ENCODE measurements at regions not wholly inside any gene's neighbourhood (a gene's known extent, or its start where the extent isn't known, plus 50 kb on each side); places are given as distances from the start of the nearest gene placed in this dataset.

DNA sequence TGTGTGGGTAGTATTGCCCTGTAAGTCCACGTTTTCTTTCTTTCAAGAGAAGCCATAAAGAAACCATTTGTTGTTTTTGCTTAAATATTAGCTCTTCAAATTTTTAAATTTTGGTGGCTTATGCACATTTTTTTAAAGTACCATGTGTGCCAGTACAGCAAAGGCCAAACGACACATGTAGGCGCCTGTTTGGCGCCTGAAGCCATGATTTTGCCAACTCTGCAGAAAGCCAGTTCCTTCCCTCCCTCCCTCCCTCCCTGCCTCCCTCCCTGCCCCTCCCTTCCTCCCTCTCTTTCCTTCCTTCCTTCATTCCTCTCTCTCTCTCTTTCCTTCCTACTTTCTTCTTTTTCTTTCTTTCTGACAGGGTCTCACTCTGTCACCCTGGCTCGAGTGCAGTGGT lies 65.9 kb upstream of the LIMCH1 start:
- Histone ChIP-seq H4K8ac (ENCODE audit: low read depth in 2 of 2, low read length in 2 of 2) (no peak overlapping the region), H2AK5ac (ENCODE audit: low read depth, low read length) (no peak overlapping the region), H3K9me1 (ENCODE audit: insufficient read depth, low read length) (no peaks in the 10 kb centered on the region), H4K91ac (ENCODE audit: insufficient read depth, low read depth, low read length) (no peak overlapping the region), H3K18ac (ENCODE audit: low read depth, low read length) (no peak overlapping the region), H3K4me2 (ENCODE audit: low read depth, low read length) (no peak overlapping the region), H3K27ac (ENCODE audit: insufficient read depth, low read length) (no peak overlapping the region), H3K4me3 (ENCODE audit: insufficient read depth, low read depth, low read length) (no peak overlapping the region), H3K36me3 (ENCODE audit: control insufficient read depth, insufficient read depth, low read length) (no peaks in the 10 kb centered on the region), H3K14ac (replicated peaks; ENCODE audit: low read depth, low read length) (no peak overlapping the region), H4K20me1 (ENCODE audit: insufficient read depth, low read length) (no peaks in the 10 kb centered on the region), H2BK120ac (ENCODE audit: low read depth, low read length) (no peak overlapping the region), H3K4ac (ENCODE audit: low read depth, low read length) (no peak overlapping the region), H3K9ac (ENCODE audit: low read depth, low read length) (no peak overlapping the region), H3K23ac (ENCODE audit: low read depth, low read length) (no peak overlapping the region), H2AK9ac (replicated peaks; ENCODE audit: low read depth, low read length, poor library complexity) (no peak overlapping the region), H3K79me1 (ENCODE audit: low read depth in 1 of 2, low read length in 2 of 2) (no peaks in the 10 kb centered on the region), H3K4me1 (ENCODE audit: control insufficient read depth, insufficient read depth, low read length) (no peaks in the 10 kb centered on the region), H3K56ac (ENCODE audit: extremely low read depth, insufficient read depth, low read length) (no peak overlapping the region), H4K5ac (ENCODE audit: low read depth, low read length) (no peak overlapping the region), H2BK15ac (ENCODE audit: low read depth, low read length) (no peak overlapping the region), H3K9me3 (ENCODE audit: control insufficient read depth, insufficient read depth, low read length) (no peaks in the 10 kb centered on the region), H2BK20ac (ENCODE audit: low read depth, low read length) (no peak overlapping the region), H3K27me3 (ENCODE audit: control insufficient read depth, insufficient read depth, low read length) (no peaks in the 10 kb centered on the region), H2AFZ (replicated peaks; ENCODE audit: low read length, poor library complexity) (no peak overlapping the region), H2BK5ac (ENCODE audit: low read depth, low read length, poor library complexity, severe bottlenecking) (no peak overlapping the region)
- POLR2A ChIA-PET (ENCODE audit: unreplicated experiment) = no interaction called here
- no TSS peak for BruUV-seq (replicated peaks)
- ATAC-seq (ENCODE audit: low read depth) = no peak
- dilution Hi-C loops (cut with HindIII; ENCODE audit: low sequenced_read_pairs, unreplicated experiment) = no loop called here
- DNase-seq = no peak
- CTCF ChIA-PET = no interaction called here
- in situ Hi-C loops (cut with MboI; ENCODE audit: low sequenced_read_pairs) = no loop called here
- no CpG with 5 or more reads among the region's 5 CpGs for WGBS, 2 experiments (ENCODE audit: extremely low coverage in 2 of 2, insufficient read length in 1 of 2)
- intact Hi-C loops (cut with micrococcal nuclease) = no loop called here
- TF ChIP-seq POLR2A (IDR thresholded peaks at IDR 0.05; ENCODE audit: low read depth, low read length) = no peak
- no peak for TF ChIP-seq CEBPB (IDR thresholded peaks at IDR 0.05; ENCODE audit: low read depth, low read length)
- no peak for TF ChIP-seq NFE2L2 (IDR thresholded peaks at IDR 0.05; ENCODE audit: low read depth, low read length)
- no peak for TF ChIP-seq BHLHE40 (IDR thresholded peaks at IDR 0.05; ENCODE audit: low read depth, low read length)
- TF ChIP-seq, protein P1, sequence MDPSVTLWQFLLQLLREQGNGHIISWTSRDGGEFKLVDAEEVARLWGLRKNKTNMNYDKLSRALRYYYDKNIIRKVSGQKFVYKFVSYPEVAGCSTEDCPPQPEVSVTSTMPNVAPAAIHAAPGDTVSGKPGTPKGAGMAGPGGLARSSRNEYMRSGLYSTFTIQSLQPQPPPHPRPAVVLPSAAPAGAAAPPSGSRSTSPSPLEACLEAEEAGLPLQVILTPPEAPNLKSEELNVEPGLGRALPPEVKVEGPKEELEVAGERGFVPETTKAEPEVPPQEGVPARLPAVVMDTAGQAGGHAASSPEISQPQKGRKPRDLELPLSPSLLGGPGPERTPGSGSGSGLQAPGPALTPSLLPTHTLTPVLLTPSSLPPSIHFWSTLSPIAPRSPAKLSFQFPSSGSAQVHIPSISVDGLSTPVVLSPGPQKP (IDR thresholded peaks at IDR 0.05; ENCODE audit: borderline replicate concordance, low read depth, low read length) = no peak
- no peak for TF ChIP-seq RFX5 (IDR thresholded peaks at IDR 0.05; ENCODE audit: low read depth, low read length)
- TF ChIP-seq, protein P2, sequence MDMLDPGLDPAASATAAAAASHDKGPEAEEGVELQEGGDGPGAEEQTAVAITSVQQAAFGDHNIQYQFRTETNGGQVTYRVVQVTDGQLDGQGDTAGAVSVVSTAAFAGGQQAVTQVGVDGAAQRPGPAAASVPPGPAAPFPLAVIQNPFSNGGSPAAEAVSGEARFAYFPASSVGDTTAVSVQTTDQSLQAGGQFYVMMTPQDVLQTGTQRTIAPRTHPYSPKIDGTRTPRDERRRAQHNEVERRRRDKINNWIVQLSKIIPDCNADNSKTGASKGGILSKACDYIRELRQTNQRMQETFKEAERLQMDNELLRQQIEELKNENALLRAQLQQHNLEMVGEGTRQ (IDR thresholded peaks at IDR 0.05; ENCODE audit: low read depth, low read length) = no peak
- no peak for TF ChIP-seq SMC3 (IDR thresholded peaks at IDR 0.05; ENCODE audit: low read depth, low read length)
- TF ChIP-seq RAD21 (IDR thresholded peaks at IDR 0.05; ENCODE audit: low read length) = no peak
- TF ChIP-seq, protein P3, sequence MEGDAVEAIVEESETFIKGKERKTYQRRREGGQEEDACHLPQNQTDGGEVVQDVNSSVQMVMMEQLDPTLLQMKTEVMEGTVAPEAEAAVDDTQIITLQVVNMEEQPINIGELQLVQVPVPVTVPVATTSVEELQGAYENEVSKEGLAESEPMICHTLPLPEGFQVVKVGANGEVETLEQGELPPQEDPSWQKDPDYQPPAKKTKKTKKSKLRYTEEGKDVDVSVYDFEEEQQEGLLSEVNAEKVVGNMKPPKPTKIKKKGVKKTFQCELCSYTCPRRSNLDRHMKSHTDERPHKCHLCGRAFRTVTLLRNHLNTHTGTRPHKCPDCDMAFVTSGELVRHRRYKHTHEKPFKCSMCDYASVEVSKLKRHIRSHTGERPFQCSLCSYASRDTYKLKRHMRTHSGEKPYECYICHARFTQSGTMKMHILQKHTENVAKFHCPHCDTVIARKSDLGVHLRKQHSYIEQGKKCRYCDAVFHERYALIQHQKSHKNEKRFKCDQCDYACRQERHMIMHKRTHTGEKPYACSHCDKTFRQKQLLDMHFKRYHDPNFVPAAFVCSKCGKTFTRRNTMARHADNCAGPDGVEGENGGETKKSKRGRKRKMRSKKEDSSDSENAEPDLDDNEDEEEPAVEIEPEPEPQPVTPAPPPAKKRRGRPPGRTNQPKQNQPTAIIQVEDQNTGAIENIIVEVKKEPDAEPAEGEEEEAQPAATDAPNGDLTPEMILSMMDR (conservative IDR thresholded peaks at IDR 0.05; ENCODE audit: low read depth, low read length) = no peak
- no peak for TF ChIP-seq CHD1 (IDR thresholded peaks at IDR 0.05; ENCODE audit: low read depth, low read length)
- no peak for TF ChIP-seq MAFK (IDR thresholded peaks at IDR 0.05; ENCODE audit: low read depth, low read length)
- no peak for TF ChIP-seq MXI1 (IDR thresholded peaks at IDR 0.05; ENCODE audit: borderline replicate concordance, low read depth, low read length)

All from IMR-90 (cell line).